BJ (cell line): ENCODE measurements at regions not wholly inside any gene's neighbourhood (a gene's known extent, or its start where the extent isn't known, plus 50 kb on each side); places are given as distances from the start of the nearest gene placed in this dataset.
A peak's percentile ranks its signal among the peaks of the same experiment; 100 is the strongest.

ENCODE experiments used
- CTCF ChIA-PET: fragments of 350-600 bp; formaldehyde crosslinking; extraction: SDS; loops from one replicate; lab custom pipeline; 2021; ENCODE audit warnings: antibody characterized with exemption, inconsistent platforms; lab: Yijun Ruan, JAX
- POLR2A ChIA-PET: fragments of 300-600 bp; sonication (Branson Sonifier 250); formaldehyde crosslinking; extraction: SDS; loops from one replicate; lab custom pipeline; 2021; ENCODE audit warnings: antibody characterized with exemption; lab: Charles Lee
- DNase-seq: peaks from one replicate; pipeline ENCODE4 v3.0.0-alpha.2; 2011; ENCODE audit warnings: low read depth
- H3K27me3 ChIP-seq: 2 replicates; pipeline ENCODE4 v1.6.0; 2011; ENCODE audit warnings: low read length; ENCODE audit not compliant: control insufficient read depth, insufficient read depth
- H3K36me3 ChIP-seq: 2 replicates; pipeline ENCODE4 v1.5.1; 2011; ENCODE audit warnings: low read length; ENCODE audit not compliant: control insufficient read depth, insufficient read depth
- H3K4me3 ChIP-seq: 2 replicates; pipeline ENCODE4 v1.5.1; 2011; ENCODE audit warnings: low read depth, mild to moderate bottlenecking, control low read depth, low read length
- CTCF ChIP-seq: IDR thresholded peaks from 2 replicates; pipeline ENCODE4 v1.5.1; 2011; ENCODE audit warnings: low read depth, mild to moderate bottlenecking, control low read depth, inconsistent platforms, low read length, moderate library complexity; ENCODE audit not compliant: insufficient read depth

GRCh38 chr14:32254952-32255679 lies 52.0 kb upstream of the RNU6-8 start:
- no peak overlapping the region for H3K4me3 ChIP-seq
- no peaks in the 10 kb centered on the region for H3K27me3 ChIP-seq
- peak; percentile 80 for TF ChIP-seq CTCF
- DNase-seq = no peak
- no peaks in the 10 kb centered on the region for H3K36me3 ChIP-seq
- ChIA-PET POLR2A (interaction anchor here (0.6 to 1.0 kb wide), 2 partner anchors 179 to 214 kb away, joined by 4 to 8 read pairs; partner anchors contain the start of gene ARHGAP5), CTCF (interaction anchor here (0.6 to 6.4 kb wide), 31 partner anchors 9 to 750 kb away, joined by 3 to 83 read pairs (median 4); partner anchors contain the start of gene ARHGAP5)

- CTCF ChIA-PET = interaction anchor here (1.5 kb wide), 1 partner anchor 214 kb away, joined by 6 read pairs; no protein-coding TSS in a partner anchor
- POLR2A ChIA-PET = no interaction called here
- H3K27me3 ChIP-seq = no peaks in the 10 kb centered on the region
- no peak overlapping the region for H3K4me3 ChIP-seq
- DNase-seq = no peak
- no peaks in the 10 kb centered on the region for H3K36me3 ChIP-seq
- TF ChIP-seq CTCF = no peak
Measured at GRCh38 chr14:32255789-32256188, 52.7 kb upstream of the RNU6-8 start.

GRCh38 chr14:32256576-32256975 lies 53.5 kb upstream of the RNU6-8 start:
- Histone ChIP-seq H3K36me3 (no peaks in the 10 kb centered on the region), H3K4me3 (no peak overlapping the region), H3K27me3 (no peaks in the 10 kb centered on the region)
- ChIA-PET CTCF (interaction anchor here (0.6 to 1.5 kb wide), 6 partner anchors 10 to 214 kb away, joined by 3 to 6 read pairs (median 4); no protein-coding TSS in a partner anchor), POLR2A (interaction anchor here (0.6 kb wide), 1 partner anchor 242 kb away, joined by 7 read pairs; no protein-coding TSS in a partner anchor)
- no peak for TF ChIP-seq CTCF
- peak; percentile 72 for DNase-seq

- H3K4me3 ChIP-seq = no peak overlapping the region
- no peak for TF ChIP-seq CTCF
- H3K36me3 ChIP-seq = no peaks in the 10 kb centered on the region
- ChIA-PET CTCF (interaction anchor here (0.9 to 2.3 kb wide), 9 partner anchors 13 to 301 kb away, joined by 3 to 15 read pairs (median 4); no protein-coding TSS in a partner anchor), POLR2A (interaction anchor here (0.5 to 0.6 kb wide), 2 partner anchors 103 to 188 kb away, joined by 3 read pairs; no protein-coding TSS in a partner anchor)
- H3K27me3 ChIP-seq = no peaks in the 10 kb centered on the region
- no peak for DNase-seq
Measured at GRCh38 chr14:32258336-32258993, 55.4 kb upstream of the RNU6-8 start.
